ENCODE measurements at regions not wholly inside any gene's neighbourhood (a gene's known extent, or its start where the extent isn't known, plus 50 kb on each side); places are given as distances from the start of the nearest gene placed in this dataset.
"Not testable (repeated sequence)": the region's sequence is repeated elsewhere in the genome, so short reads cannot be mapped to it uniquely, and the experiment has no call there.

- H3K9me3 Mint-ChIP-seq, result peaks cover 46% of the 10 kb centered on the region
- no peak overlapping the region for H3K4me3 Mint-ChIP-seq
- TF ChIP-seq CTCF (IDR thresholded peaks at IDR 0.05; ENCODE audit: unreplicated experiment in 3 of 3), result no peak
- peaks cover 4% of the 10 kb centered on the region for H3K27me3 Mint-ChIP-seq (ENCODE audit: low read depth)
- H3K36me3 Mint-ChIP-seq (ENCODE audit: low read depth), result peaks cover 3% of the 10 kb centered on the region
- H3K4me1 Mint-ChIP-seq, result no peaks in the 10 kb centered on the region
- H3K27ac Mint-ChIP-seq, result no peak overlapping the region
Observed at GRCh38 chr9:75246949-75247348, 158.6 kb downstream of the OSTF1 start.

GRCh38 chr9:75265525-75265972, 177.2 kb downstream of the OSTF1 start:
- TF ChIP-seq CTCF (IDR thresholded peaks at IDR 0.05; ENCODE audit: unreplicated experiment in 3 of 3), result peak; percentile 87 to 95 (median 94)
- Mint-ChIP-seq H3K27me3 (ENCODE audit: low read depth) (peaks cover 14% of the 10 kb centered on the region), H3K27ac (no peak overlapping the region), H3K4me3 (no peak overlapping the region), H3K9me3 (peaks cover 11% of the 10 kb centered on the region), H3K36me3 (ENCODE audit: low read depth) (peaks cover 2% of the 10 kb centered on the region), H3K4me1 (no peaks in the 10 kb centered on the region)

GRCh38 chr9:75269197-75269596, 180.9 kb downstream of the OSTF1 start:
- Mint-ChIP-seq H3K36me3 (ENCODE audit: low read depth) (no peaks in the 10 kb centered on the region), H3K4me3 (no peak overlapping the region)

GRCh38 chr9:75273055-75273454, 184.7 kb downstream of the OSTF1 start:
- H3K27ac Mint-ChIP-seq; H3K4me1 Mint-ChIP-seq; H3K4me3 Mint-ChIP-seq; H3K36me3 Mint-ChIP-seq (ENCODE audit: low read depth); H3K27me3 Mint-ChIP-seq (ENCODE audit: low read depth): not testable (repeated sequence)
- peaks cover 33% of the 10 kb centered on the region for H3K9me3 Mint-ChIP-seq

More at GRCh38 chr9:75269197-75269596, 180.9 kb downstream of the OSTF1 start:
- Mint-ChIP-seq H3K27ac (no peak overlapping the region), H3K27me3 (ENCODE audit: low read depth) (peaks cover 14% of the 10 kb centered on the region), H3K9me3 (peaks cover 13% of the 10 kb centered on the region), H3K4me1 (no peaks in the 10 kb centered on the region)
- TF ChIP-seq CTCF (IDR thresholded peaks at IDR 0.05; ENCODE audit: unreplicated experiment in 3 of 3), result no peak

- no peaks in the 10 kb centered on the region for H3K36me3 Mint-ChIP-seq (ENCODE audit: low read depth)
- H3K4me1 Mint-ChIP-seq, result no peaks in the 10 kb centered on the region
- no peaks in the 10 kb centered on the region for H3K27me3 Mint-ChIP-seq (ENCODE audit: low read depth)
- TF ChIP-seq CTCF (IDR thresholded peaks at IDR 0.05; ENCODE audit: unreplicated experiment in 3 of 3), result no peak
- H3K4me3 Mint-ChIP-seq, result no peak overlapping the region
- H3K27ac Mint-ChIP-seq, result no peak overlapping the region
- H3K9me3 Mint-ChIP-seq, result peaks cover 37% of the 10 kb centered on the region
Observed at GRCh38 chr9:75274781-75275180, 186.5 kb downstream of the OSTF1 start.

GRCh38 chr9:75282047-75282446, 193.7 kb downstream of the OSTF1 start:
- no peak overlapping the region for H3K27ac Mint-ChIP-seq
- H3K4me1 Mint-ChIP-seq, result no peaks in the 10 kb centered on the region
- peaks cover 43% of the 10 kb centered on the region for H3K9me3 Mint-ChIP-seq
- H3K36me3 Mint-ChIP-seq (ENCODE audit: low read depth), result no peaks in the 10 kb centered on the region
- no peak overlapping the region for H3K4me3 Mint-ChIP-seq
- H3K27me3 Mint-ChIP-seq (ENCODE audit: low read depth), result no peaks in the 10 kb centered on the region
- TF ChIP-seq CTCF (IDR thresholded peaks at IDR 0.05; ENCODE audit: unreplicated experiment in 3 of 3), result no peak

Measured in nephron (organoid).